OCI-LY3 (cell line): ENCODE measurements at regions not wholly inside any gene's neighbourhood (a gene's known extent, or its start where the extent isn't known, plus 50 kb on each side); places are given as distances from the start of the nearest gene placed in this dataset.

Experiments used
- H2AFZ ChIP-seq: fragments of 200-600, 300-600 bp; shearing (Covaris generic); 2 replicates; pipeline ENCODE4 v1.6.0; 2014; ENCODE audit warnings: antibody characterized with exemption, low read depth, low read length
- H3K27ac ChIP-seq: fragments of 200-600, 300-600 bp; sonication (generic); 2 replicates; pipeline ENCODE4 v1.5.1; 2014; ENCODE audit warnings: mild to moderate bottlenecking, low read length, moderate library complexity, mixed read lengths
- H3K27me3 ChIP-seq: fragments of 200-600, 300-600 bp; sonication (generic); 2 replicates; pipeline ENCODE4 v1.6.1; 2014; ENCODE audit warnings: low read depth, low read length, mixed read lengths
- H3K36me3 ChIP-seq: fragments of 200-600, 300-600 bp; sonication (generic); replicated peaks from 2 replicates; pipeline ENCODE3; 2014; ENCODE audit warnings: low read depth, low read length, mixed read lengths
- H3K4me1 ChIP-seq: fragments of 300-600, 200-600 bp; sonication (generic); 2 replicates; pipeline ENCODE4 v1.6.1; 2014; ENCODE audit warnings: low read length, mixed read lengths
- H3K4me2 ChIP-seq: fragments of 200-600, 300-600 bp; sonication (generic); 2 replicates; pipeline ENCODE4 v1.6.1; 2014; ENCODE audit warnings: low read length, mixed read lengths
- H3K4me3 ChIP-seq: fragments of 300-600, 200-600 bp; sonication (generic); 2 replicates; pipeline ENCODE4 v1.5.1; 2014; ENCODE audit warnings: antibody characterized with exemption, mild to moderate bottlenecking, low read length, moderate library complexity
- H3K79me2 ChIP-seq: fragments of 300-600, 200-600 bp; shearing (Covaris generic); 2 replicates; pipeline ENCODE4 v1.6.1; 2014; ENCODE audit warnings: mild to moderate bottlenecking, low read length, mixed read lengths
- H3K9ac ChIP-seq: fragments of 300-600, 200-600 bp; shearing (Covaris generic); 2 replicates; pipeline ENCODE4 v1.6.0; 2014; ENCODE audit warnings: mild to moderate bottlenecking, low read length, moderate library complexity
- H3K9me3 ChIP-seq: fragments of 200-600, 300-600 bp; shearing (Covaris generic); 2 replicates; pipeline ENCODE4 v1.6.1; 2014; ENCODE audit warnings: low read length, mixed read lengths; ENCODE audit not compliant: insufficient read depth
- H4K20me1 ChIP-seq: fragments of 200-600, 300-600 bp; sonication (generic); 2 replicates; pipeline ENCODE4 v1.6.1; 2016; ENCODE audit warnings: low read length, mixed read lengths; ENCODE audit not compliant: insufficient read depth
- CTCF ChIP-seq: fragments of 200-600, 300-600 bp; sonication (generic); IDR thresholded peaks from 2 replicates; pipeline ENCODE4 v1.5.1; 2014; ENCODE audit warnings: antibody characterized with exemption, low read length, low read depth
- EZH2phosphoT487 ChIP-seq: fragments of 200-600 bp; shearing (Covaris generic); IDR thresholded peaks from 2 replicates; pipeline ENCODE4 v1.6.1; 2018; ENCODE audit warnings: antibody characterized with exemption, mixed run types, low read depth

- Histone ChIP-seq H3K4me3 (no peak overlapping the region), H3K27me3 (no peaks in the 10 kb centered on the region), H3K27ac (no peak overlapping the region), H3K79me2 (no peaks in the 10 kb centered on the region), H3K4me1 (no peaks in the 10 kb centered on the region), H2AFZ (no peak overlapping the region), H3K9ac (no peak overlapping the region), H3K36me3 (peaks cover 21% of the 10 kb centered on the region), H3K4me2 (no peak overlapping the region), H4K20me1 (no peaks in the 10 kb centered on the region), H3K9me3 (peaks cover 11% of the 10 kb centered on the region)
- TF ChIP-seq EZH2phosphoT487 (no peak), CTCF (peak; percentile 88)
Measured at GRCh38 chr20:52083627-52084232, 107.8 kb downstream of the ZFP64 start.

GRCh38 chr20:52082612-52083011, 109.0 kb downstream of the ZFP64 start:
- H4K20me1 ChIP-seq = no peaks in the 10 kb centered on the region
- H3K27ac ChIP-seq = no peak overlapping the region
- no peak overlapping the region for H3K4me3 ChIP-seq
- peaks cover 10% of the 10 kb centered on the region for H3K36me3 ChIP-seq
- no peaks in the 10 kb centered on the region for H3K79me2 ChIP-seq
- H3K9me3 ChIP-seq = peaks cover 10% of the 10 kb centered on the region
- no peaks in the 10 kb centered on the region for H3K27me3 ChIP-seq
- H3K4me2 ChIP-seq = no peak overlapping the region
- no peak overlapping the region for H3K9ac ChIP-seq
- H3K4me1 ChIP-seq = no peaks in the 10 kb centered on the region
- no peak overlapping the region for H2AFZ ChIP-seq
- TF ChIP-seq EZH2phosphoT487 (no peak), CTCF (no peak)

GRCh38 chr20:52081791-52082190, 109.8 kb downstream of the ZFP64 start:
- no peak overlapping the region for H3K9ac ChIP-seq
- no peaks in the 10 kb centered on the region for H3K4me1 ChIP-seq
- TF ChIP-seq CTCF (no peak), EZH2phosphoT487 (no peak)
- H3K4me3 ChIP-seq = no peak overlapping the region
- no peak overlapping the region for H2AFZ ChIP-seq
- no peaks in the 10 kb centered on the region for H3K79me2 ChIP-seq
- no peak overlapping the region for H3K27ac ChIP-seq
- peaks cover 2% of the 10 kb centered on the region; the same call in 1 of the 2 replicates for H3K9me3 ChIP-seq
- H3K27me3 ChIP-seq = no peaks in the 10 kb centered on the region
- H3K4me2 ChIP-seq = no peak overlapping the region
- H3K36me3 ChIP-seq = peaks cover 2% of the 10 kb centered on the region
- H4K20me1 ChIP-seq = no peaks in the 10 kb centered on the region

- no peaks in the 10 kb centered on the region for H4K20me1 ChIP-seq
- H2AFZ ChIP-seq = no peak overlapping the region
- H3K27ac ChIP-seq = no peak overlapping the region
Measured at GRCh38 chr20:52081066-52081465, 110.5 kb downstream of the ZFP64 start.

More at GRCh38 chr20:52081066-52081465, 110.5 kb downstream of the ZFP64 start:
- Histone ChIP-seq H3K79me2 (no peaks in the 10 kb centered on the region), H3K4me1 (no peaks in the 10 kb centered on the region), H3K27me3 (no peaks in the 10 kb centered on the region), H3K36me3 (no peaks in the 10 kb centered on the region), H3K9ac (no peak overlapping the region), H3K4me3 (no peak overlapping the region), H3K4me2 (no peak overlapping the region), H3K9me3 (no peaks in the 10 kb centered on the region)
- no peak for TF ChIP-seq EZH2phosphoT487
- TF ChIP-seq CTCF = no peak
